HEK293 (cell line): ENCODE measurements at regions not wholly inside any gene's neighbourhood (a gene's known extent, or its start where the extent isn't known, plus 50 kb on each side); places are given as distances from the start of the nearest gene placed in this dataset.

Experiments
- CTCF ChIA-PET: fragments of 350-600 bp; formaldehyde crosslinking; extraction: SDS; loops from one replicate; lab custom pipeline; 2021; ENCODE audit warnings: antibody characterized with exemption; lab: Yijun Ruan, JAX
- POLR2A ChIA-PET: fragments of 300-600 bp; formaldehyde crosslinking; extraction: SDS; loops from one replicate; lab custom pipeline; 2020; ENCODE audit warnings: antibody characterized with exemption, inconsistent platforms; lab: Yijun Ruan, JAX
- H3K27ac ChIP-seq: fragments of 200-500 bp; sonication (Bioruptor generic); 2 replicates; pipeline ENCODE4 v1.5.1; 2014; ENCODE audit warnings: low read depth, low read length, control low read depth, inconsistent platforms; ENCODE audit errors: extremely low read depth
- H3K36me3 ChIP-seq, 2 experiments: fragments of 200-500 bp in 1 of 2; sonication (Bioruptor generic) in 1 of 2; 1 replicate in 1 of 2; 2 replicates in 1 of 2; pipeline ENCODE4 v1.5.1; 2014 to 2017; ENCODE audit warnings: inconsistent platforms in 2 of 2, low read length in 2 of 2; ENCODE audit not compliant: control insufficient read depth in 2 of 2, insufficient read depth in 1 of 2
- H3K4me1 ChIP-seq: fragments of 200-500 bp; sonication (Bioruptor generic); 2 replicates; pipeline ENCODE4 v1.5.1; 2014; ENCODE audit warnings: mild to moderate bottlenecking, low read length, inconsistent platforms; ENCODE audit not compliant: control insufficient read depth, insufficient read depth
- H3K4me3 ChIP-seq: 2 replicates; pipeline ENCODE4 v1.5.1; 2011; ENCODE audit warnings: low read depth, mild to moderate bottlenecking, control low read depth, low read length, moderate library complexity
- H3K9me3 ChIP-seq: fragments of 200-500 bp; sonication (Bioruptor generic); 2 replicates; pipeline ENCODE4 v1.5.1; 2014; ENCODE audit warnings: low read depth, low read length, inconsistent platforms; ENCODE audit not compliant: control insufficient read depth, insufficient read depth
- GLI2 ChIP-seq: fragments of 450-650 bp; formaldehyde crosslinking; IDR thresholded peaks from 2 replicates; pipeline ENCODE4; 2017; ENCODE audit warnings: missing biosample characterization, missing genetic modification characterization, low read depth, borderline replicate concordance
- HIC1 ChIP-seq: fragments of 450-650 bp; formaldehyde crosslinking; IDR thresholded peaks from 2 replicates; pipeline ENCODE4 v1.5.1; 2016; ENCODE audit warnings: missing biosample characterization, missing genetic modification characterization
- KLF17 ChIP-seq: fragments of 450-650 bp; formaldehyde crosslinking; IDR thresholded peaks from 2 replicates; pipeline ENCODE4 v1.5.1; 2016; ENCODE audit warnings: missing biosample characterization, missing genetic modification characterization
- OVOL3 ChIP-seq: fragments of 450-650 bp; formaldehyde crosslinking; IDR thresholded peaks from 2 replicates; pipeline ENCODE4 v1.5.1; 2016; ENCODE audit warnings: missing biosample characterization, missing genetic modification characterization
- PRDM10 ChIP-seq: fragments of 450-650 bp; formaldehyde crosslinking; IDR thresholded peaks from 2 replicates; pipeline ENCODE4 v1.5.1; 2016; ENCODE audit warnings: missing biosample characterization, missing genetic modification characterization
- SP2 ChIP-seq: fragments of 450-650 bp; formaldehyde crosslinking; IDR thresholded peaks from 2 replicates; pipeline ENCODE4 v1.5.1; 2016; ENCODE audit warnings: missing biosample characterization, missing genetic modification characterization
- TRIM28 ChIP-seq: IDR thresholded peaks from 2 replicates; pipeline ENCODE4 v1.6.1; 2011; ENCODE audit warnings: low read length, control low read depth, borderline replicate concordance
- ZBTB26 ChIP-seq: fragments of 450-650 bp; formaldehyde crosslinking; optimal IDR thresholded peaks from 2 replicates; pipeline ENCODE3; 2016; ENCODE audit warnings: missing biosample characterization, mild to moderate bottlenecking, missing genetic modification characterization
- ZBTB6 ChIP-seq: fragments of 450-650 bp; formaldehyde crosslinking; IDR thresholded peaks from 2 replicates; pipeline ENCODE4 v1.5.1; 2017; ENCODE audit warnings: missing biosample characterization, missing genetic modification characterization
- ZEB2 ChIP-seq: fragments of 450-650 bp; formaldehyde crosslinking; IDR thresholded peaks from 2 replicates; pipeline ENCODE4 v1.5.1; 2016; ENCODE audit warnings: missing biosample characterization, missing genetic modification characterization
- ZFHX2 ChIP-seq: fragments of 450-650 bp; formaldehyde crosslinking; conservative IDR thresholded peaks from 2 replicates; pipeline ENCODE4 v1.5.1; 2016; ENCODE audit warnings: missing biosample characterization, missing genetic modification characterization
- ZNF132 ChIP-seq: fragments of 450-650 bp; formaldehyde crosslinking; IDR thresholded peaks from 2 replicates; pipeline ENCODE4 v1.5.1; 2017; ENCODE audit warnings: missing biosample characterization, missing genetic modification characterization, borderline replicate concordance
- ZNF24 ChIP-seq: fragments of 450-650 bp; formaldehyde crosslinking; IDR thresholded peaks from 2 replicates; pipeline ENCODE4 v1.5.1; 2016; ENCODE audit warnings: missing biosample characterization, missing genetic modification characterization
- ZNF394 ChIP-seq: fragments of 450-650 bp; formaldehyde crosslinking; IDR thresholded peaks from 2 replicates; pipeline ENCODE4 v1.5.1; 2016; ENCODE audit warnings: missing biosample characterization, missing genetic modification characterization, mild to moderate bottlenecking, moderate library complexity, borderline replicate concordance
- ZNF398 ChIP-seq: fragments of 450-650 bp; formaldehyde crosslinking; IDR thresholded peaks from 2 replicates; pipeline ENCODE4 v1.5.1; 2017; ENCODE audit warnings: missing biosample characterization, missing genetic modification characterization
- ZNF426 ChIP-seq: fragments of 450-650 bp; formaldehyde crosslinking; IDR thresholded peaks from 2 replicates; pipeline ENCODE4 v1.5.1; 2017; ENCODE audit warnings: missing biosample characterization, missing genetic modification characterization, mild to moderate bottlenecking, inconsistent platforms, moderate library complexity
- ZNF626 ChIP-seq: fragments of 450-650 bp; sonication (Bioruptor Pico); formaldehyde crosslinking; IDR thresholded peaks from 2 replicates; pipeline ENCODE4 v1.5.1; 2018; ENCODE audit warnings: missing biosample characterization, missing genetic modification characterization, inconsistent platforms
- ZNF645 ChIP-seq: fragments of 450-650 bp; formaldehyde crosslinking; IDR thresholded peaks from 2 replicates; pipeline ENCODE4; 2016; ENCODE audit warnings: missing biosample characterization, missing genetic modification characterization
- ZSCAN4 ChIP-seq: fragments of 450-650 bp; formaldehyde crosslinking; IDR thresholded peaks from 2 replicates; pipeline ENCODE4 v1.5.1; 2017; ENCODE audit warnings: missing biosample characterization, missing genetic modification characterization

- TF ChIP-seq ZSCAN4 (tag by site-specific recombination): 0 out of 2 replicates have a peak, but pooled peaks have one; percentile 40
- TF ChIP-seq SP2: no peak
- TF ChIP-seq ZNF398 (tag by site-specific recombination): peak; percentile 83
- TF ChIP-seq ZFHX2 (tag by site-specific recombination): peak; percentile 17; the same call in 1 of the 2 replicates
Measured at GRCh38 chr10:121112579-121113384, 261.6 kb downstream of the WDR11 start (continued).

- no peak overlapping the region for H3K27ac ChIP-seq
- CTCF ChIA-PET: interaction anchor here (0.6 to 1.5 kb wide), 3 partner anchors 91 to 1148 kb away, joined by 3 to 5 read pairs (median 4); no protein-coding TSS in a partner anchor
- no peaks in the 10 kb centered on the region for H3K9me3 ChIP-seq
- H3K36me3 ChIP-seq: no peaks in the 10 kb centered on the region
- POLR2A ChIA-PET: no interaction called here
- no peaks in the 10 kb centered on the region for H3K4me1 ChIP-seq
- H3K4me3 ChIP-seq: no peak overlapping the region
- no peak for TF ChIP-seq TRIM28
- no peak for TF ChIP-seq ZNF426 (tag by site-specific recombination)
- no peak for TF ChIP-seq ZNF24 (tag by site-specific recombination)
- no peak for TF ChIP-seq ZEB2 (tag by site-specific recombination)
- TF ChIP-seq KLF17 (tag by site-specific recombination): no peak
- TF ChIP-seq ZBTB6 (tag by site-specific recombination): no peak
- TF ChIP-seq PRDM10 (tag by site-specific recombination): no peak
- no peak for TF ChIP-seq ZBTB26 (tag by site-specific recombination)
- TF ChIP-seq OVOL3 (tag by site-specific recombination): no peak
- TF ChIP-seq ZNF394 (tag by site-specific recombination): no peak
- no peak for TF ChIP-seq GLI2 (tag by site-specific recombination)
- no peak for TF ChIP-seq ZNF626
- no peak for TF ChIP-seq ZNF645 (tag by site-specific recombination)
- TF ChIP-seq ZNF132: no peak
- TF ChIP-seq HIC1: no peak
Measured at GRCh38 chr10:121113385-121113696, 262.2 kb downstream of the WDR11 start.
